Activated CD8-positive, alpha-beta memory T cell treated with anti-CD3 and anti-CD28 coated beads, Interleukin-2, amount 50 U/mL, for 24 hours (primary cell): ENCODE measurements at regions not wholly inside any gene's neighbourhood (a gene's known extent, or its start where the extent isn't known, plus 50 kb on each side); places are given as distances from the start of the nearest gene placed in this dataset.
"Not testable (repeated sequence)": the region's sequence is repeated elsewhere in the genome, so short reads cannot be mapped to it uniquely, and the experiment has no call there.

Experiments used
- DNase-seq: peaks from one replicate; pipeline ENCODE4 v3.0.0-alpha.2; 2020; ENCODE audit errors: extremely low read depth

DNA sequence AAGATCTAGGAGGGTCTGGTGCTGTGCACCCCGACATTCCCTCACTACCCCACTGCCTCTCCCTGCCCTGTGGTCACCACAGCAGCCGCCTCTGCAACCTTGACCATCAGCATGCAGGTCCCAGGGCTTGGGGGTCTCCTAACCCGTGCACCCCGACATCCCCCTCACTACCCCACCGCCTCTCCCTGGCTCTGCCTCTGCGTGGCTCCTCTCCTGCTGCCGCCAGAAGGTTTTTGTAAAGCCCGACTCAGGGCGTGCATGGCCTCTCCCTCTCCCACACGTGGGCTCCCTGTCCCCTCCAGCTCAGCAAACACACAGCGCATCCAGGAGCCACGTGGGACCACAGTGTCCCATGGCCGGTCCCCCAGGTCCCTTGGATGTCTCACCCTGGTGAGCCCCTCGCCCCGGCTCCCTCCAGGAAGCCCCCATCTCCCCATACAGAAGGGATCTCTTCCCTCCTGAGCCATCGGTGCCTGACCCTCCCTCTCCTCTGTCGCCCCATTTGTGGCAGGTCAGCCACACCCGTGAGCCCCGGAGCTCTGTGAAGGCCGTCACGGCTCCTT is 112.5 kb upstream of the LPCAT1 start:
- not testable (repeated sequence) for DNase-seq

- not testable (repeated sequence) for DNase-seq
Measured at GRCh38 chr5:1635477-1635876, 111.7 kb upstream of the LPCAT1 start.

DNA sequence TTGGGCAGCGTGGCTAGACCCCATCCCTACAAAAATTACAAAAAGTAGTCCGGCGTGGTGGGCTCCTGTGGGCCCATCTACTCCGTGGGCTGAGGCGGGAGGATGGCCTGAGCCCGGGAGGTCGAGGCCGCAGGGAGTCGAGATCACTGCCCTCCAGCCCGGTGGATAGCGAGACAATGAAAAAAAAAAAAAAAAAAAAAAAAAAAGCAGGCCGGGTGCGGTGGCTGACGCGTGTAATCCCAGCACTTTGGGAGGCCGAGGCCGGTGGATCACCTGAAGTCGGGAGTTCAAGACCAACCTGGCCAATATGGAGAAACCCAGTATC is 110.5 kb upstream of the LPCAT1 start:
- DNase-seq = no peak

- DNase-seq = peak; percentile 43
Measured at GRCh38 chr5:1633605-1634336, 110.0 kb upstream of the LPCAT1 start.

DNA sequence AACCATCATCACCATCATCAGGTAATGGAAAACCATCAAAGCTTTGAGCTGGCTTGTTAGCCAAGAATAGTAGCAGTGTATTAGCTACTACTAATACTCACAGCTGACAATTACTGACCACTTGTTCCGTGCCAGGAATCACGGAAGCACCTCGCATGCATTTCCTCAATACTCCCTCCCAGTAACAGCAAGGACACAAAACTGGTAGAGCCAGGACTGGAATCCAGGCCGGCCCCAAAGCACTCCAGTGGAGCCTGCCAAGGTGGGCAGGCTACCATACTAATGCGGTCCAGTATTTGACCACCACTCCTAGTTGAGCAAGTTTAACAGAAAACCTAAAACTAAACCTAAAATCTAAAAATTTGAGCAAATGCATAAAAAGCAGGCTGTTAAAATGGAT is 107.2 kb upstream of the LPCAT1 start:
- not testable (repeated sequence) for DNase-seq

- not testable (repeated sequence) for DNase-seq
Measured at GRCh38 chr5:1626397-1626796, 102.6 kb upstream of the LPCAT1 start.

DNA sequence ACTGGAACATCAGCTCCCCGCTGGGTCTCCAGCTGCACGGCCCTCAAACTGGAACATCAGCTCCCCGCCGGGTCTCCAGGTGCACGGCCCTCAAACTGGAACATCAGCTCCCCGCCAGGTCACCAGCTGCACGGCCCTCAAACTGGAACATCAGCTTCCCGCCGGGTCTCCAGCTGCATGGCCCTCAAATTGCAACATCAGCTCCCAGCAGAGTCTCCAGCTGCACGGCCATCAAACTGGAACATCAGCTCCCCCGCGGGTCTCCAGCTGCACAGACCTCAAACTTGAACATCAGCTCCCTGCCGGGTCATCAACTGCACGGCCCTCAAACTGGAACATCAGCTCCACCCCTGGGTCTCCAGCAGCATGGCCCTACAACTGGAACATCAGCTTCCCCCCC is 95.8 kb upstream of the LPCAT1 start:
- not testable (repeated sequence) for DNase-seq

DNA sequence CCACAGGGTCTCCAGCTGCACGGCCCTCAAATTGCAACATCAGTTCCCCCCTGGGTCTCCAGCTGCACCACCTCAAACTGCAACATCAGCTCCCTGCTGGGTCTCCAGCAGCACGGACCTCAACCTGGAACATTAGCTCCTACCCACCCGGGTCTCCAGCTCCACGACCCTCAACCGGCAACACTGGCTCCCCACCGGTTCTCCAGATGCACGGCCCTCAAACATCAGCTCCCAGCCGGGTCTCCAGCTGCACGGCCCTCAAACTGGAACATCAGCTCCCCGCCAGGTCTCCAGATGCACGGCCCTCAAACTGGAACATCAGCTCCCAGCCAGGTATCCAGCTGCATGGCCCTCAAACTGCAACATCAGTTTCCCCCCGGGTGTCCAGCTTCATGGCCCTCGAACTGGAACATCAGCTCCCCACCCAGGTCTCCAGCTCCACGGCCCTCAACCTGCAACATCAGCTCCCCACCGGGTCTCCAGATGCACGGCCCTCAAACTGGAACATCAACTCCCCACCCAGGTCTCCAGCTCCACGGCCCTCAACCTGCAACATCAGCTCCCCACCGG is 94.6 kb upstream of the LPCAT1 start:
- DNase-seq = not testable (repeated sequence)

DNA sequence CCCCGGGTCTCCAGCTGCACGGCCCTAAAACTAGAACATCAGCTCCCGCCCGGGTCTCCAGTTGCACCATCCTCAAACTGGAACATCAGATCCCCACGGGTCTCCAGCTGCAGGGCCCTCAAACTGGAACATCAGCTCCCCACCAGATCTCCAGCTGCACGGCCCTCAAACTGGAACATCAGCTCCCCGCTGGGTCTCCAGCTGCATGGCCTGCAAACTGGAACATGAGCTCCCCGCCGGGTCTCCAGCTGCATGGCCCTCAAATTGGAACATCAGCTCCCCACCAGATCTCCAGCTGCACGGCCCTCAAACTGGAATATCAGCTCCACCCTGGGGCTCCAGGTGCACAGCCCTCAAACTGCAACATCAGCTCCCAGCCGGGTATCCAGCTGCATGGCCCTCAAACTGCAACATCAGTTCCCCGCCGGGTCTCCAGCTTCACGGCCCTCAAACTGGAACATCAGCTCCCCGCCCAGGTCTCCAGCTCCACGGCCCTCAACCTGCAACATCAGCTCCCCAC is 93.5 kb upstream of the LPCAT1 start:
- not testable (repeated sequence) for DNase-seq

DNA sequence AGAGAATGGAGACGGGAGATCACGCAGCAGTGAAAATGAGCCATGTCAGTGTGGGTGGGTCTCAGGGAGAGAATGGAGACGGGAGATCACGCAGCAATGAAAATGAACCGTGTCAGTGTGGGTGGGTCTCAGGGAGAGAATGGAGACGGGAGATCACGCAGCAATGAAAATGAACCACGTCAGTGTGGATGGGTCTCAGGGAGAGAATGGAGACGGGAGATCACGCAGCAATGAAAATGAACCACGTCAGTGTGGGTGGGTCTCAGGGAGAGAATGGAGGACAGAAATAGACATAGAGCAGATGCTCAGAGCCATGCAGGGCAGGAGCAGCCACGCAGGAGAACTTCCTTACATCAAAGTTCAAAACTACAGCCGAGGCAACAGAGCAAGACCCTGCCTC is 89.8 kb upstream of the LPCAT1 start:
- DNase-seq = not testable (repeated sequence)

- DNase-seq = not testable (repeated sequence)
Measured at GRCh38 chr5:1610526-1610925, 86.8 kb upstream of the LPCAT1 start.

DNA sequence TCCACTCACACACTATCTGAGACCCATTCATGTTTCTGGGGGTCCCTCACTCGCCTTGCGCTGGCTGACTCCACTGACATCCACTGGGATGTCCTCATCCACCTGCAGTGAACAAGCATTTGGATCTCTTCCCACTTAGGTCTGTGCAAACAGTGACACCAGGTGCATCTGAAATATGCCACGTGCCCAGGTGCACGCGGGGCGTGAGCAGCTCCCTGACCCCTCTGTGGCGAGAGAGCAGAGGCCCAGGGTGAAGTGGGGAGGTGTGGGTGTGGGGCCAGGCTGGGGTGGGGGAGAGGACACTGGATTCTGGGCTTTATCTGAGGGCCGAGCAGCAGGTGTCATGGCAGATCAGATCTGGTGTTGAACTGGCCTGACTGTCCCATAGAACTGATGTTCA is 85.4 kb upstream of the LPCAT1 start:
- DNase-seq = not testable (repeated sequence)

DNA sequence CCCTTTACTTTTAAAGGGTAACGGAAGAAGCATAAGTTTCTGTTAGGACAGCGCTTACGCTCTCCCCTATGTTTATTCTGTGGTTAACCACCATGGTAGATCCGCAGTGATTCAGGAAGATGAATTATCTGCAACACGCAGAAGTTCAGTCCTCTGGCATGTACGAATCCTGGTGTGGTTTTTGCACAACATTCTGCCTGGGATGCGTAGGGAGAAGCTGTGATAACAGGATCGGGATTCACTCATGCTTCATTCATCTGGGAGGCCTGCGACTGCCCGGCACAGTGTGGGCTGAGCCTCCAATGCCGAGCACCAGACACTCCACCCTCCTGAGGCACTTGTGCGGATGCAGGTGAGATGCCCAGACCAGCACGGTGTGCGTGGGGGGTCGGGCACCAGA is 84.6 kb upstream of the LPCAT1 start:
- not testable (repeated sequence) for DNase-seq

DNA sequence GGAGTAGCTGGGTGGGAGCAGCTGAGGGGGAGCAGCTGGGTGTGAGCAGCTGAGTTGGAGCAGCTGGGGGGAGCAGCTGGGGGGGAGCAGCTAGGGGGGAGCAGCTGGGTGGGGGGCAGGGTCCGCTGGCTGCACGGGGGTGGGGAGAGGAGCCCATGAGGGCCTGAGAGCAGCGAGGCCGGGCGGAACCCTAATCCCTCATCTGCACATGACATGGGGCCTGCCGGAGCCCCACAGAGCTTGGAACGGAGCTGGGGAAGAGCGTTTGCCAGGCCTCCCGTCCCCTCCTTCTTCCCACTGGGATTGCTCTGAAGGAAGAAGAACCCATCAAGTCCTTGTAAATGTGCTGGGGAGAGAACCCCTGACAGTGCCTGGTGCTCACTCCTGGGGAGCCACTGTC is 83.2 kb upstream of the LPCAT1 start:
- not testable (repeated sequence) for DNase-seq

DNA sequence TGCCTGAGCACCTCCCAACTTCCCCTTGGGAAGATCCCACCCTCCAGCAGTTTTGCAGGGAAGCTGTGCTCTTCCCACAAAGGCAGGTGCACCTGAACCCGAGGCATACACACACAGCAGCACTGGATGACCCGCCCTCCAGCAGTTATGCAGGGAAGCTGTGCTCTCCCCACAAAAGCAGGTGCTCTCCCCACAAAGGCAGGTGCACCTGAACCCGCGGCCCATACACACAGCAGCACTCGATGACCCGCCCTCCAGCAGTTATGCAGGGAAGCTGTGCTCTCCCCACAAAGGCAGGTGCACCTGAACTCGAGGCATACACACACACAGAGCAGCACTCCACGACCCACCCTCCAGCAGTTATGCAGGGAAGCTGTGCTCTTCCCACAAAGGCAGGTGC is 80.2 kb upstream of the LPCAT1 start:
- DNase-seq = not testable (repeated sequence)

DNA sequence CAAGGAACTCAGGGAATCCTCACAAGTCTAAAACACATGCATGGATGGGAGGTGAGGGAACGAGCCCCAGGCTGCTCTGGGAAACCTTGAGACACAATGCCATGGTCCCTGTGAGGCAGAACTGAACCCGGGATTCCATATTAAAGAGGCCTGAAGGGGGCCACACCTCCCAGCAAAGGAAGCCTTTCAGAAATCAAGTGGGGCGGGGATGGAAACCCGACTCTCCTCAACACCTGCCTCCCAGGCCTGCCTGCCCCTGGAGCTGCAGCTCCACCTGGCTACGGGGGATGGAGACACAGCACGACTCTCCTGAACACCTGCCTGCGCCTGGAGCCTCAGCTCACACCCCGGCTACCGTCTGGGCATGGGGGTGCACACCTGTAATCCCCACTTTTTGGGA is 77.8 kb upstream of the LPCAT1 start:
- DNase-seq = not testable (repeated sequence)

DNA sequence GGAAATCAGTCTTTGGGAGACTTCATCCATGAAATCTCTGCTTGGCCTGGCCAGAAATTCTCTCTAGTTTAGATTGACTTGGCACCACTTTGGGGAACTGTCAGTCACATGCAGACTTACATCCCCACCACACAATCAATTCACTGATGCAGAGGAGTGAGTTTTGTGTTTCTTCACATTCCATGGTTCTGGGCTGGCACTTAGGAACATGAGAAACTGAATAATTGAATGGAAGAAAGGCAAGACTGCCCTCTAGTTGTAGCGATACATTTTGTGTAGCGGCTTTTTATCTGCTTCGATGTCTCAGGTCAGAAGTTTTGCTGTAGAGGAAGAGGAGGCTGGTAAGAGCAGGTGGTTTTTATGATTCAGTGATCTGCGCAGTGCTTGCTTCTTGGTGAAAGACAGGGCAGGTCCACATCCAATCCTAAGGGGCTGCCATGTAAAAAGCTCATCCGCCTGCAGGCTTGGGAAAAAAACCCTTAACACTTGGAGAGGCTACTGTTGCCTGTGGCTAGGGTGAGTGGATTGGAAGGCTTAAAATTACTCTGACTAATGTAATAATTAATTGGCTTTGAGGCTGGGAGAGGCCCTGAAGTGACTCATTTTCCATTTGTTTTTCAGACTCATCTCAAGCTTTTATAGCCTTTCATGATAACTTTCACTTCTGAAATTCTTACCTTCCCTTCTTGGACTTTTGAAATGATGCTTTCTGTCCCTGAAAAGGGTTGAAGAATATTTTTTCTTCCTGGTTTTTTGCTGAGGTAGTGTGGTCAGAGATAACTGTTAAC is 75.4 kb upstream of the LPCAT1 start:
- not testable (repeated sequence) for DNase-seq

- DNase-seq = not testable (repeated sequence)
Measured at GRCh38 chr5:1597093-1597473, 73.3 kb upstream of the LPCAT1 start.

DNA sequence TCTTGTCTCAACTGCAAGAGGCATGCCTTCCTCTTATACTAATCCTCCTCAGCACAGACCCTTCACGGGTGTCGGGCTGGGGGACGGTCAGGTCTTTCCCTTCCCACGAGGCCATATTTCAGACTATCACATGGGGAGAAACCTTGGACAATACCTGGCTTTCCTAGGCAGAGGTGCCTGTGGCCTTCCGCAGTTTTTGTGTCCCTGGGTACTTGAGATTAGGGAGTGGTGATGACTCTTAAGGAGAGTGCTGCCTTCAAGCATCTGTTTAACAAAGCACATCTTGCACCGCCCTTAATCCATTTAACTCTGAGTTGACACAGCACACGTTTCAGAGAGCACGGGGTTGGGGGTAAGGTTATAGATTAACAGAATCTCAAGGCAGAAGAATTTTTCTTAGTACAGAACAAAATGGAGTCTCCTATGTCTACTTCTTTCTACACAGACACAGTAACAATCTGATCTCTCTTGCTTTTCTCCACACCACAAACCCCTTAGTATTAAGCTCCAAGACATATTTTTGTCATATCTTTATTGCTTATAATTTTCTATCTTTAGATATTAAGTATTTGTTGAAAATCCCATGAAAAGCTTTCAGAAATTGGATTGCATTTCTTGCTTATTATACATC is 72.8 kb upstream of the LPCAT1 start:
- DNase-seq = not testable (repeated sequence)

DNA sequence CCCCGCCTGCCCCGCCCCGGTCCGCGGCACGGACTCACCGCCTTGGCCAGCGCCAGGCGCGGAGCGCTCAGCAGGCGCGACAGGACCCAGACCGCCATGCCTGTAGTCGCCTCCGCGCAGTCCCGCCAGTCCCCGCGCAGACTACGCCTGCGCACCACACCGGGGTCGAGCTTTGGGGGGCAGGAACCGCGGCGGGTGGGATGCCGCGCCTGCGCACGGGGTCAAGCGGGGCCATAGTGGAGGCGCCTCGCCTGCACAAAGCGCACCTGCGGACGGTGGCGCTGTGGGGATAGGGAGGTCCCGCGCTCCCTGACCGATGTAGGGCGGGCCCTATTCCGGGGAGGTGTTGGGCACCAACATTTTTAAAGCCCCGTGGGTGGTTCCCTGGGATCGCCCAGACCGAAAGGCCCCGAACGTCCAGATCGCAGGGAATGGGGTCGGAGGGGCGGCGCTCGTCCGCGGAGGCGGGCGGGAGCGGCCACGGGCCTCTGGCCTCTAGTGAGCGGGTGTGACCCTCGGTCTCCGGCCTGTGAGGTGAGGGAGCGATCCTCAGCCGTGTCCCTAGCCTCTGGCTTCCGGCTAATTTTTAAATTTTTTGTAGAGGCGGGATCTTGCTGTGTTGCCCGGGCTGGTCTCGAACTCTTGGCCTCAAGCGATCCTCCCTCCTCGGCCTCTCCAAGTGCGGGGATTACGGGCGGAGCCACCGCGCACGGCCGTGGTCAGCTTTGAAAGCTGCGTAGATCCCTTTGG is 70.8 kb upstream of the LPCAT1 start:
- peak; percentile 69 for DNase-seq

DNA sequence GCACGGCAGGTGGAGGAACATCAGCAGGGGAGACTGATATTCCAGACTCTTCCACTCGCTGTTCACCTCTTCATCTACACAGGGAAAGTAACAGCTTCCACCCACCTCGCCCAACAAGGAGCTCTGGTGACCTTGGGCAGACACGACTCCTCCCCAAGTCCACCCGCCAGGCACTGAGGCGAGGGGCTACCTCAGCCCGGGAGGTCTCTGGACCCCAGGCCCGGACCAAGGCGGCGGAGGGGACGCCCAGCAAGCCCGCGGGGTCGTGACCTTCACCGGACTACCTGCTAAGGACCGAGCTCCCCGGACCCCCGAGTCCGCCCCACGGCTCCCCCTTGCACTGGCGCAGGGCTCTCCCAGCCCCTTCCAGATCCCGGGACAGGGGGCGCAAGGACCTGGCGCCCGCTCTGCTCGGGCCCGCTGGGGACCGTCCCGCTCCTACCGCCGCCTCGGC is 70.2 kb upstream of the LPCAT1 start:
- no peak for DNase-seq
